ENCODE measurements at regions not wholly inside any gene's neighbourhood (a gene's known extent, or its start where the extent isn't known, plus 50 kb on each side); places are given as distances from the start of the nearest gene placed in this dataset.
"Not testable (repeated sequence)": the region's sequence is repeated elsewhere in the genome, so short reads cannot be mapped to it uniquely, and the experiment has no call there.

DNA sequence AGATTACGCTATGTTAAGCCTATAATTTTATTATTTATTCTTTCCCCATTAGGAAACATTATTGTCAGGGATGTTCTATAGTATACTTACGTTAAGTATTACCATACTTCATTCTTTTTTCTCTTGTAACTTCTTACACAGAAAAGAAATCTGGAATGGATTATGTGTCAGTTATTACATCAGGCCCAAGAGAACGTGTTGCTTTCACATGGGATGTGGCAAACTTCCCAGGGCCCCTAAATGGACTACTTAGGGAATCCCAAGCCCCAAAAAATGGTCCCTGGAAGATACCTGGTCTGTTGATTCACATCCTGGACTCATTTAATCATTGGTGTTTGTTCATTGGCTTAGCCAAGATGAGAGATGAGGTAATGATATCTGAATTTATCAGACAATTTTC, 249.8 kb downstream of the NRIP1 start:
- no peak for DNase-seq
- no peaks in the 10 kb centered on the region for H3K4me1 Mint-ChIP-seq (ENCODE audit: low read depth, unreplicated experiment)
- peaks cover 11% of the 10 kb centered on the region for H3K36me3 Mint-ChIP-seq (ENCODE audit: unreplicated experiment)
- no peak overlapping the region for H3K4me3 Mint-ChIP-seq (ENCODE audit: unreplicated experiment)
- H3K27me3 Mint-ChIP-seq (ENCODE audit: unreplicated experiment): no peaks in the 10 kb centered on the region
- no peak overlapping the region for H3K27ac Mint-ChIP-seq (ENCODE audit: unreplicated experiment)
- TF ChIP-seq, protein P1, sequence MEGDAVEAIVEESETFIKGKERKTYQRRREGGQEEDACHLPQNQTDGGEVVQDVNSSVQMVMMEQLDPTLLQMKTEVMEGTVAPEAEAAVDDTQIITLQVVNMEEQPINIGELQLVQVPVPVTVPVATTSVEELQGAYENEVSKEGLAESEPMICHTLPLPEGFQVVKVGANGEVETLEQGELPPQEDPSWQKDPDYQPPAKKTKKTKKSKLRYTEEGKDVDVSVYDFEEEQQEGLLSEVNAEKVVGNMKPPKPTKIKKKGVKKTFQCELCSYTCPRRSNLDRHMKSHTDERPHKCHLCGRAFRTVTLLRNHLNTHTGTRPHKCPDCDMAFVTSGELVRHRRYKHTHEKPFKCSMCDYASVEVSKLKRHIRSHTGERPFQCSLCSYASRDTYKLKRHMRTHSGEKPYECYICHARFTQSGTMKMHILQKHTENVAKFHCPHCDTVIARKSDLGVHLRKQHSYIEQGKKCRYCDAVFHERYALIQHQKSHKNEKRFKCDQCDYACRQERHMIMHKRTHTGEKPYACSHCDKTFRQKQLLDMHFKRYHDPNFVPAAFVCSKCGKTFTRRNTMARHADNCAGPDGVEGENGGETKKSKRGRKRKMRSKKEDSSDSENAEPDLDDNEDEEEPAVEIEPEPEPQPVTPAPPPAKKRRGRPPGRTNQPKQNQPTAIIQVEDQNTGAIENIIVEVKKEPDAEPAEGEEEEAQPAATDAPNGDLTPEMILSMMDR (IDR thresholded peaks at IDR 0.05; ENCODE audit: partially characterized antibody, unreplicated experiment): no peak
- H3K9me3 Mint-ChIP-seq (ENCODE audit: unreplicated experiment): no peaks in the 10 kb centered on the region

DNA sequence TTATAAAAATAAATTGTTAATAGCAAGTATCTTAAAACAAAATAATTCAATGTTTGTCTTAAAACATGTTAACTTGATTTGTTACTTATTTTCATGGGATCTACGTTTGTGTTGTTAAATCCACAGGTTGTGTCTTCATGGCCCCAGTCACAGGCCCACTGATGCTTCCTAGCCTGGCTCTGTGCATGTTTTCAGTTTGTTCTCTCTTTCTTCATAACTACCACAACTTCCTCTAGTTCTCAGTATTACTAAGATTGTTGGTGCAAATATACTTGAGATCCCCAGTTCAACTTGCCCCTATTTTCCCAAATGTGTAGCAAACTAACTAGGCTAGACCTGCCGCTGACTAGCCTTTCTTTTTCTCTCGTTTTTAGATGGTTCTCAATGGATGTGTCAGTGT, 250.5 kb downstream of the NRIP1 start:
- Mint-ChIP-seq H3K36me3 (ENCODE audit: unreplicated experiment) (peaks cover 11% of the 10 kb centered on the region), H3K9me3 (ENCODE audit: unreplicated experiment) (no peaks in the 10 kb centered on the region), H3K27me3 (ENCODE audit: unreplicated experiment) (no peaks in the 10 kb centered on the region), H3K4me3 (ENCODE audit: unreplicated experiment) (no peak overlapping the region), H3K27ac (ENCODE audit: unreplicated experiment) (no peak overlapping the region), H3K4me1 (ENCODE audit: low read depth, unreplicated experiment) (no peaks in the 10 kb centered on the region)
- TF ChIP-seq, protein P1 (IDR thresholded peaks at IDR 0.05; ENCODE audit: partially characterized antibody, unreplicated experiment): no peak
- DNase-seq: no peak

DNA sequence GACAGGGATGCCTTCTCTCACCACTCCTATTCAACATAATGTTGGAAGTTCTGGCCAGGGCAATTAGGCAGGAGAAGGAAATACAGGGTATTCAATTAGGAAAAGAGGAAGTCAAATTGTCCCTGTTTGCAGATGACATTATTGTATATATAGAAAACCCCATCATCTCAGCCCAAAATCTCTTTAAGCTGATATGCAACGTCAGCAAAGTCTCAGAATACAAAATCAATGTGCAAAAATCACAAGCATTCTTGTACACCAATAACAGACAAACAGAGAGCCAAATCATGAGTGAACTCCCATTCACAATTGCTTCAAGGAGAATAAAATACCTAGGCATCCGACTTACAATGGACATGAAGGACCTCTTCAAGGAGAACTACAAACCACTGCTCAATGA, 258.1 kb upstream of the SAMSN1 start:
- H3K9me3 Mint-ChIP-seq (ENCODE audit: unreplicated experiment); H3K4me1 Mint-ChIP-seq (ENCODE audit: low read depth, unreplicated experiment); H3K27ac Mint-ChIP-seq (ENCODE audit: unreplicated experiment); H3K27me3 Mint-ChIP-seq (ENCODE audit: unreplicated experiment); H3K4me3 Mint-ChIP-seq (ENCODE audit: unreplicated experiment); DNase-seq: not testable (repeated sequence)
- peaks cover 15% of the 10 kb centered on the region for H3K36me3 Mint-ChIP-seq (ENCODE audit: unreplicated experiment)

DNA sequence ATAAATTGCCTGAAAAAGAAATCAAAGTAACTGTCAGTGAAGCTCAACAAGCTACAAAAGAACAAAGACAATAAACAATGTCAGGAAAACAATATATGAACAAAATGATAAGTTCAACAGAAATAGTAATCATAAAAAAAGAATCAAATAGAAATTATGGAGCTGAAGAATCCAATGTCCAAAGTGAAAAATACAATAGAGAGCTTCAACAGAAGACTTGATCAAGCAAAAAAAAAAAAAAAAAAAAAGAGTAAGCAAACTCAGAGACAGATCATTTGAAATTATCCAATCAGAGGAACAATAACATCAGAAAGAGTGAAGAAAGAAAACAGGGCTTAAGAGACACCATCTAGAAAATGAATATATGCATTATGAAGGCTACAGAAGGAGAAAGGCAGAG, 251.4 kb upstream of the SAMSN1 start:
- H3K27ac Mint-ChIP-seq (ENCODE audit: unreplicated experiment): no peak overlapping the region
- TF ChIP-seq, protein P1 (IDR thresholded peaks at IDR 0.05; ENCODE audit: partially characterized antibody, unreplicated experiment): no peak
- peaks cover 34% of the 10 kb centered on the region for H3K36me3 Mint-ChIP-seq (ENCODE audit: unreplicated experiment)
- H3K27me3 Mint-ChIP-seq (ENCODE audit: unreplicated experiment): no peaks in the 10 kb centered on the region
- no peak for DNase-seq
- H3K4me1 Mint-ChIP-seq (ENCODE audit: low read depth, unreplicated experiment): no peaks in the 10 kb centered on the region
- no peak overlapping the region for H3K4me3 Mint-ChIP-seq (ENCODE audit: unreplicated experiment)
- peaks cover 9% of the 10 kb centered on the region for H3K9me3 Mint-ChIP-seq (ENCODE audit: unreplicated experiment)

DNA sequence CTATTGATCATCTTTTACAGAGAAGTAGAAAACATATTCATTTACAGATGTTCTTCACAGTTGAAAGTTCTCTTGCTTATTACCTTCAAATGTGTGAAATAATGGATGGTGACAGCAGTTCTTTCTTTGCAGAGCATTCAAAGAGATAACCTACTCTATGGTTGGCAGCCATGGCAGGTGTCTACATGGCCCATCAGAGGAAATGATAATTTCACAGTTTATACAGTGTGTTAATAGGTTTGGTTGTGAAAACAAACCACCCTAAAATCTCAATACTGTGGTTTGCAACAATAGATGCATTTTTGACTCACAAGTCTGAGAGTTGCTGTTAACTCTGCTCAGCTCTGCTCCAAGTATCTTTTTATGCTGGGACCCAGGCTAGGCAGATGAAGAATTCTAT, 241.2 kb upstream of the SAMSN1 start:
- Mint-ChIP-seq H3K4me3 (ENCODE audit: unreplicated experiment) (no peak overlapping the region), H3K4me1 (ENCODE audit: low read depth, unreplicated experiment) (no peaks in the 10 kb centered on the region), H3K36me3 (ENCODE audit: unreplicated experiment) (no peaks in the 10 kb centered on the region), H3K27me3 (ENCODE audit: unreplicated experiment) (peaks cover 1% of the 10 kb centered on the region), H3K27ac (ENCODE audit: unreplicated experiment) (no peak overlapping the region), H3K9me3 (ENCODE audit: unreplicated experiment) (no peaks in the 10 kb centered on the region)
- no peak for DNase-seq
- TF ChIP-seq, protein P1 (IDR thresholded peaks at IDR 0.05; ENCODE audit: partially characterized antibody, unreplicated experiment): no peak

DNA sequence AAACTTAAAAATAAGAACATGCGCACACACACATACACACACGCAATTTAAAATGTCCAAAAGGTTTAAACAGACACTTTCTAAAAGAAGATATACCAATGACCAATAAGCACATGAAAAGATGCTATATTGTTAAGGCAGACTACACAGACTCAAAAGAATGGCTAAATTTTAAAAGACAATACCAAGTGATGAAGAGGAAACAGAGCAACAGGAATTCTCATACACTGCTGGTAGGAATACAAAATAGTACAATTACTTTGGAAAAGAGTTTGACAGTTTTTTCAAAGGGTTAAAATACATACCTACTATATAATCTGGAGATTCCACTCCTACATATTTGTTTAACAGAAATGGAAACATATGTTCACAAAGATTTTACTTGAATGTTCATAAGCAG, 239.6 kb upstream of the SAMSN1 start:
- no peak overlapping the region for H3K27ac Mint-ChIP-seq (ENCODE audit: unreplicated experiment)
- DNase-seq: no peak
- no peaks in the 10 kb centered on the region for H3K9me3 Mint-ChIP-seq (ENCODE audit: unreplicated experiment)
- peaks cover 5% of the 10 kb centered on the region for H3K27me3 Mint-ChIP-seq (ENCODE audit: unreplicated experiment)
- H3K4me1 Mint-ChIP-seq (ENCODE audit: low read depth, unreplicated experiment): no peaks in the 10 kb centered on the region
- TF ChIP-seq, protein P1 (IDR thresholded peaks at IDR 0.05; ENCODE audit: partially characterized antibody, unreplicated experiment): no peak
- H3K36me3 Mint-ChIP-seq (ENCODE audit: unreplicated experiment): no peaks in the 10 kb centered on the region
- H3K4me3 Mint-ChIP-seq (ENCODE audit: unreplicated experiment): no peak overlapping the region
